ENCODE measurements at regions not wholly inside any gene's neighbourhood (a gene's known extent, or its start where the extent isn't known, plus 50 kb on each side); places are given as distances from the start of the nearest gene placed in this dataset.

DNA sequence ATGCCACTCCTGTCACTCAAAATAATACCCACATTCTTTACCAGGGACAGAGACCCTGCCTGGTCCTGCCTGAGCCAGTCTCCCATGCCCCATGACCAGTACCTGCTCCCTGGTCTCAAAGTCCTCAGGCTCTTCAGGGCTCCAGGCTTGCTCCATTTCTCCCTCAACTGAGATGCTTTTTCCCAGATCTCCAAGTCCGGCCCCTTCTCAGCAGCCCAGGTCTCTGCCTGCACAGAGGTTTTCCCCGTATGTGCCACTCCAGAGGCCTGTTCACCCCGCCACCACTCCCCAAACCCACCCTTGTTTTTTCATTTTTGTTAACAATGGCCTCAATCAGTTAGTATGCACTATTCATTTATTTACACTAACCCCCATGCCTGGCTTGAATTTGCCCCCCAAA is 499.5 kb upstream of the MYT1L start:
- Histone ChIP-seq H3K4me2 (ENCODE audit: low read length) (no peak overlapping the region), H2AFZ (ENCODE audit: low read length) (no peak overlapping the region), H3K4me1 (ENCODE audit: insufficient read depth, low read length, severe bottlenecking) (no peaks in the 10 kb centered on the region), H3K79me2 (ENCODE audit: insufficient read depth, low read length) (no peaks in the 10 kb centered on the region), H3K9ac (ENCODE audit: low read length) (no peak overlapping the region), H3K9me2 (ENCODE audit: low read depth, low read length) (no peaks in the 10 kb centered on the region), H3K36me3 (ENCODE audit: insufficient read depth, low read length) (no peaks in the 10 kb centered on the region), H3K27me3 (ENCODE audit: insufficient read depth, low read length) (no peaks in the 10 kb centered on the region), H3F3A (ENCODE audit: insufficient read depth, low read length) (no peaks in the 10 kb centered on the region), H3K4me3 (ENCODE audit: low read depth, low read length, poor library complexity, severe bottlenecking) (no peak overlapping the region), H3K9me3 (ENCODE audit: low read length) (no peaks in the 10 kb centered on the region), H4K20me1 (ENCODE audit: insufficient read depth, low read length) (no peaks in the 10 kb centered on the region), H3K27ac (ENCODE audit: low read depth, low read length, poor library complexity, severe bottlenecking) (no peak overlapping the region)
- TF ChIP-seq, protein P1, sequence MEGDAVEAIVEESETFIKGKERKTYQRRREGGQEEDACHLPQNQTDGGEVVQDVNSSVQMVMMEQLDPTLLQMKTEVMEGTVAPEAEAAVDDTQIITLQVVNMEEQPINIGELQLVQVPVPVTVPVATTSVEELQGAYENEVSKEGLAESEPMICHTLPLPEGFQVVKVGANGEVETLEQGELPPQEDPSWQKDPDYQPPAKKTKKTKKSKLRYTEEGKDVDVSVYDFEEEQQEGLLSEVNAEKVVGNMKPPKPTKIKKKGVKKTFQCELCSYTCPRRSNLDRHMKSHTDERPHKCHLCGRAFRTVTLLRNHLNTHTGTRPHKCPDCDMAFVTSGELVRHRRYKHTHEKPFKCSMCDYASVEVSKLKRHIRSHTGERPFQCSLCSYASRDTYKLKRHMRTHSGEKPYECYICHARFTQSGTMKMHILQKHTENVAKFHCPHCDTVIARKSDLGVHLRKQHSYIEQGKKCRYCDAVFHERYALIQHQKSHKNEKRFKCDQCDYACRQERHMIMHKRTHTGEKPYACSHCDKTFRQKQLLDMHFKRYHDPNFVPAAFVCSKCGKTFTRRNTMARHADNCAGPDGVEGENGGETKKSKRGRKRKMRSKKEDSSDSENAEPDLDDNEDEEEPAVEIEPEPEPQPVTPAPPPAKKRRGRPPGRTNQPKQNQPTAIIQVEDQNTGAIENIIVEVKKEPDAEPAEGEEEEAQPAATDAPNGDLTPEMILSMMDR (IDR thresholded peaks at IDR 0.05; ENCODE audit: low read length), result no peak
- TF ChIP-seq EZH2 (IDR thresholded peaks at IDR 0.05; ENCODE audit: borderline replicate concordance, low read length), result no peak

GRCh38 chr2:2828774-2829368 is 497.8 kb upstream of the MYT1L start:
- H3K9me2 ChIP-seq (ENCODE audit: low read depth, low read length), result no peaks in the 10 kb centered on the region
- H3K9ac ChIP-seq (ENCODE audit: low read length), result no peak overlapping the region
- H3K4me1 ChIP-seq (ENCODE audit: insufficient read depth, low read length, severe bottlenecking), result no peaks in the 10 kb centered on the region
- no peaks in the 10 kb centered on the region for H3F3A ChIP-seq (ENCODE audit: insufficient read depth, low read length)
- no peaks in the 10 kb centered on the region for H3K9me3 ChIP-seq (ENCODE audit: low read length)
- no peaks in the 10 kb centered on the region for H3K79me2 ChIP-seq (ENCODE audit: insufficient read depth, low read length)
- no peak overlapping the region for H3K4me3 ChIP-seq (ENCODE audit: low read depth, low read length, poor library complexity, severe bottlenecking)
- H3K36me3 ChIP-seq (ENCODE audit: insufficient read depth, low read length), result no peaks in the 10 kb centered on the region
- no peak overlapping the region for H3K4me2 ChIP-seq (ENCODE audit: low read length)
- no peaks in the 10 kb centered on the region for H4K20me1 ChIP-seq (ENCODE audit: insufficient read depth, low read length)
- no peak overlapping the region for H2AFZ ChIP-seq (ENCODE audit: low read length)
- H3K27me3 ChIP-seq (ENCODE audit: insufficient read depth, low read length), result no peaks in the 10 kb centered on the region
- H3K27ac ChIP-seq (ENCODE audit: low read depth, low read length, poor library complexity, severe bottlenecking), result no peak overlapping the region
- no peak for TF ChIP-seq EZH2 (IDR thresholded peaks at IDR 0.05; ENCODE audit: borderline replicate concordance, low read length)
- TF ChIP-seq, protein P1 (IDR thresholded peaks at IDR 0.05; ENCODE audit: low read length), result no peak

GRCh38 chr2:2827761-2828221 is 496.7 kb upstream of the MYT1L start:
- H3K4me1 ChIP-seq (ENCODE audit: insufficient read depth, low read length, severe bottlenecking), result no peaks in the 10 kb centered on the region
- no peak overlapping the region for H3K4me2 ChIP-seq (ENCODE audit: low read length)
- H3K79me2 ChIP-seq (ENCODE audit: insufficient read depth, low read length), result no peaks in the 10 kb centered on the region
- no peaks in the 10 kb centered on the region for H3K36me3 ChIP-seq (ENCODE audit: insufficient read depth, low read length)
- H3K9me3 ChIP-seq (ENCODE audit: low read length), result no peaks in the 10 kb centered on the region
- H3K27me3 ChIP-seq (ENCODE audit: insufficient read depth, low read length), result no peaks in the 10 kb centered on the region
- H3K9ac ChIP-seq (ENCODE audit: low read length), result no peak overlapping the region
- H3K27ac ChIP-seq (ENCODE audit: low read depth, low read length, poor library complexity, severe bottlenecking), result no peak overlapping the region
- no peaks in the 10 kb centered on the region for H3F3A ChIP-seq (ENCODE audit: insufficient read depth, low read length)
- H4K20me1 ChIP-seq (ENCODE audit: insufficient read depth, low read length), result no peaks in the 10 kb centered on the region
- H3K4me3 ChIP-seq (ENCODE audit: low read depth, low read length, poor library complexity, severe bottlenecking), result no peak overlapping the region
- no peak for TF ChIP-seq EZH2 (IDR thresholded peaks at IDR 0.05; ENCODE audit: borderline replicate concordance, low read length)
- TF ChIP-seq, protein P1 (IDR thresholded peaks at IDR 0.05; ENCODE audit: low read length), result no peak
- H2AFZ ChIP-seq (ENCODE audit: low read length), result no peak overlapping the region
- no peaks in the 10 kb centered on the region for H3K9me2 ChIP-seq (ENCODE audit: low read depth, low read length)
